SU-DHL-6 (cell line): ENCODE measurements at regions not wholly inside any gene's neighbourhood (a gene's known extent, or its start where the extent isn't known, plus 50 kb on each side); places are given as distances from the start of the nearest gene placed in this dataset.

Experiments
- EZH2phosphoT487 ChIP-seq: fragments of 200-600 bp; sonication (generic), shearing (Covaris generic); conservative IDR thresholded peaks from 2 replicates; pipeline ENCODE4 v1.6.1; 2018; ENCODE audit warnings: mild to moderate bottlenecking, antibody characterized with exemption, low read length, moderate library complexity, mixed read lengths
- TF ChIP-seq, protein P1 (sequence below): fragments of 200-600 bp; sonication (generic); IDR thresholded peaks from one replicate; pipeline ENCODE4 v1.5.1; 2017; ENCODE audit warnings: antibody characterized with exemption, mild to moderate bottlenecking, low read length, moderate library complexity; ENCODE audit not compliant: insufficient read depth, poor library complexity, severe bottlenecking

DNA sequence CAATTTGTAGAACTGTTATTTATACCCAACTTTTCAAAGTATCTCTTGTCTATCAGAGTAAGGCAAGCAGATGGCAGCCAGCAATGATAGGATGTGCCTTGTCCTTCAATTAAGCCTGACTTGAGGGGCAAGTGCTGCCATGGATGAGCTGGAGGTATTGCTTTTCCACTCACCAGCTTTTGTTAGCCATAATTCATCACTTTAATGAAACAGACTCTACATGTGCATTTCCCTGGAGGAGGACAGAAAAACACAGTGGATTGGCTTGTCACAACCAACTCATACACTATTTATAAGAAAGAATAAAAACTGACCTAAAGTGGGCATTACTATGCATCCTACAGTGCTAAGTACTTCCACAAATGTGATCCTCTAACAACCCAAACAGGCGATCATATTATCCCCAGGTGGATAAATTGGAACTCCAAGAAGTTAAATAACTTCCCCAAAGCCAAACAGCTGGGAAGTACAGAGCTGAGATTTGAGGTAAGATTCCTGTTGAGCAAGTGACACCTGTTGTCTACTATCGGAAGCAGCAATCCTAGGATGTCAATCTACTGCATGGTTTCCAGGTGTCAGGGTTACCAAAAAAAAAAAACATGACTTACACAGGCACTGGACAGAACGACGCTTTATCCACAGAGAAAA is 73.9 kb upstream of the NRSN1 start:
- TF ChIP-seq, protein P1, sequence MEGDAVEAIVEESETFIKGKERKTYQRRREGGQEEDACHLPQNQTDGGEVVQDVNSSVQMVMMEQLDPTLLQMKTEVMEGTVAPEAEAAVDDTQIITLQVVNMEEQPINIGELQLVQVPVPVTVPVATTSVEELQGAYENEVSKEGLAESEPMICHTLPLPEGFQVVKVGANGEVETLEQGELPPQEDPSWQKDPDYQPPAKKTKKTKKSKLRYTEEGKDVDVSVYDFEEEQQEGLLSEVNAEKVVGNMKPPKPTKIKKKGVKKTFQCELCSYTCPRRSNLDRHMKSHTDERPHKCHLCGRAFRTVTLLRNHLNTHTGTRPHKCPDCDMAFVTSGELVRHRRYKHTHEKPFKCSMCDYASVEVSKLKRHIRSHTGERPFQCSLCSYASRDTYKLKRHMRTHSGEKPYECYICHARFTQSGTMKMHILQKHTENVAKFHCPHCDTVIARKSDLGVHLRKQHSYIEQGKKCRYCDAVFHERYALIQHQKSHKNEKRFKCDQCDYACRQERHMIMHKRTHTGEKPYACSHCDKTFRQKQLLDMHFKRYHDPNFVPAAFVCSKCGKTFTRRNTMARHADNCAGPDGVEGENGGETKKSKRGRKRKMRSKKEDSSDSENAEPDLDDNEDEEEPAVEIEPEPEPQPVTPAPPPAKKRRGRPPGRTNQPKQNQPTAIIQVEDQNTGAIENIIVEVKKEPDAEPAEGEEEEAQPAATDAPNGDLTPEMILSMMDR = no peak
- no peak for TF ChIP-seq EZH2phosphoT487
